ENCODE measurements at regions not wholly inside any gene's neighbourhood (a gene's known extent, or its start where the extent isn't known, plus 50 kb on each side); places are given as distances from the start of the nearest gene placed in this dataset.

DNA sequence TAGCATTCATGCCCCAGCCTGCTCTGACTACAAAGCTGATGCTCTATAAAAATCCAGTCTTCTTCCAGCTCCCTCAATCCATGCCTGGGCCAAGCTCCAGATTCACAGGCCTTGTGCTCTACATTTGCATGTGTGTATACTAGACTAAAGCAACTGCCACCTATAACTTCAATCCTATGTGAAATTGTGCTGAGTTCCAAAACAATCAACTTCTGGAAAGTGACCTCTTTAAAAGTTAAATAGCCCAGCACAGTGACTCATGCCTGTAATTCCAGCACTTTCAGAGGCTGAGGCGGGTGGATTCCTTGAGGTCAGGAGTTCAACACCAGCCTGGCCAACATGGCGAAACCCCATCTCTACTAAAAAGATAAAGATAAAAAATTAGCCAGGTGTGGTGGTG lies 114.3 kb upstream of the ZC3H12C start:
- Mint-ChIP-seq H3K27me3 (ENCODE audit: insufficient read depth, unreplicated experiment) (no peaks in the 10 kb centered on the region), H3K4me1 (ENCODE audit: insufficient read depth, unreplicated experiment) (no peaks in the 10 kb centered on the region), H3K27ac (ENCODE audit: low read depth, unreplicated experiment) (no peak overlapping the region), H3K9me3 (ENCODE audit: unreplicated experiment) (no peaks in the 10 kb centered on the region), H3K36me3 (ENCODE audit: insufficient read depth, unreplicated experiment) (no peaks in the 10 kb centered on the region), H3K4me3 (ENCODE audit: unreplicated experiment) (no peak overlapping the region)
- POLR2A ChIA-PET, result no interaction called here
- DNase-seq (ENCODE audit: unreplicated experiment), result no peak
- BruUV-seq (replicated peaks), result no TSS peak
- intact Hi-C loops (cut with micrococcal nuclease), result no loop called here
- TF ChIP-seq, protein P1, sequence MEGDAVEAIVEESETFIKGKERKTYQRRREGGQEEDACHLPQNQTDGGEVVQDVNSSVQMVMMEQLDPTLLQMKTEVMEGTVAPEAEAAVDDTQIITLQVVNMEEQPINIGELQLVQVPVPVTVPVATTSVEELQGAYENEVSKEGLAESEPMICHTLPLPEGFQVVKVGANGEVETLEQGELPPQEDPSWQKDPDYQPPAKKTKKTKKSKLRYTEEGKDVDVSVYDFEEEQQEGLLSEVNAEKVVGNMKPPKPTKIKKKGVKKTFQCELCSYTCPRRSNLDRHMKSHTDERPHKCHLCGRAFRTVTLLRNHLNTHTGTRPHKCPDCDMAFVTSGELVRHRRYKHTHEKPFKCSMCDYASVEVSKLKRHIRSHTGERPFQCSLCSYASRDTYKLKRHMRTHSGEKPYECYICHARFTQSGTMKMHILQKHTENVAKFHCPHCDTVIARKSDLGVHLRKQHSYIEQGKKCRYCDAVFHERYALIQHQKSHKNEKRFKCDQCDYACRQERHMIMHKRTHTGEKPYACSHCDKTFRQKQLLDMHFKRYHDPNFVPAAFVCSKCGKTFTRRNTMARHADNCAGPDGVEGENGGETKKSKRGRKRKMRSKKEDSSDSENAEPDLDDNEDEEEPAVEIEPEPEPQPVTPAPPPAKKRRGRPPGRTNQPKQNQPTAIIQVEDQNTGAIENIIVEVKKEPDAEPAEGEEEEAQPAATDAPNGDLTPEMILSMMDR (IDR thresholded peaks at IDR 0.05; ENCODE audit: unreplicated experiment), result no peak
- CTCF ChIA-PET, result no interaction called here

DNA sequence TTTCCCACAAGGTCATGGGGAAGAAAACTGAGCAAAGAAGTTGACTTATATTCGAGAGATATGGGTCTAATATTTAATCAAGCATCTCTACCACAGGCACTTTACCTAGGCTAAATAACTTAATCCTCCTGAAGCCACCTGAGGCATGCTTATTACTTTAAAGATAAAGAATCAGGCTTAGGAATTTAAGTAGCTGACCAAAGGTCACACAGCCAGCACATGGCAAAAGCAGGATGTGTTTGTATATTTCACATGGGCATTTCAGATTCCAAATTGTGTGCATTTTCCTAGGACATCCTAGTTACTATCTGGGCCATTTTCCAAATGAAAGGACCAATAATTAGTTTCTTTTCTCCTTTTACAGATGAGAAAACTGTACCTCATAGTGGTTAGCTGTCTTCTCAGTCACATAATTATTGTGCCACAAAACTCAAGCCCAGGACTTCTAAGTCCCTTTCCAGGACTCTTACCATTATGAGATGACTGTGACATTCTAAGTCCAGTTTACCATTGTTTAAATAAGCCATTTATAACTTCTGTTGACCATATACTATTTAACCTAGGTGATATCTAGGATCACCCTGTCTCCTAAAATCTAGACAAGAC lies 112.1 kb upstream of the ZC3H12C start:
- Mint-ChIP-seq H3K36me3 (ENCODE audit: insufficient read depth, unreplicated experiment) (no peaks in the 10 kb centered on the region), H3K4me3 (ENCODE audit: unreplicated experiment) (no peak overlapping the region), H3K27ac (ENCODE audit: low read depth, unreplicated experiment) (no peak overlapping the region), H3K4me1 (ENCODE audit: insufficient read depth, unreplicated experiment) (no peaks in the 10 kb centered on the region), H3K27me3 (ENCODE audit: insufficient read depth, unreplicated experiment) (no peaks in the 10 kb centered on the region), H3K9me3 (ENCODE audit: unreplicated experiment) (no peaks in the 10 kb centered on the region)
- TF ChIP-seq, protein P1 (IDR thresholded peaks at IDR 0.05; ENCODE audit: unreplicated experiment), result no peak
- POLR2A ChIA-PET, result interaction anchor here (1.3 kb wide), 1 partner anchor 111 kb away, joined by 3 read pairs; no protein-coding TSS in a partner anchor
- no TSS peak for BruUV-seq (replicated peaks)
- intact Hi-C loops (cut with micrococcal nuclease), result no loop called here
- CTCF ChIA-PET, result no interaction called here
- no peak for DNase-seq (ENCODE audit: unreplicated experiment)

DNA sequence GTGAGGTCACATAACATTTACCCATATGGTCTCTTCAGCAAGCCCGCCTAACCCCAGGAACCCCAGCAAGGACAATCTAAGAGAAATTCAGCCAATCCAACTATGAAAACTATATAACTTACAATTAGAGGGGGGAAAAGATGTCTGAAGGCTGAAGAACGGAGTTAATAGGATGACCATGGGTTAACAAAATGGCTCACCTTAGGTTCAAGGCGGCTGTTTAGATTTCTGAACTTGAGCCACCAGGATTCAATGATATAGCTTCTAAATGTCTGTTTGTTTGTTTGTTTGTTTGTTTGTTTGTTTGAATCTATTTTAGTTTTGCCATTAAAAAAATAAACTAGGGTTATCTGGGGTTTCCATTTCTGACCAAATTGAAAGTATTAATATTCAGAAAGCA lies 109.8 kb upstream of the ZC3H12C start:
- Mint-ChIP-seq H3K9me3 (ENCODE audit: unreplicated experiment) (no peaks in the 10 kb centered on the region), H3K36me3 (ENCODE audit: insufficient read depth, unreplicated experiment) (no peaks in the 10 kb centered on the region), H3K27ac (ENCODE audit: low read depth, unreplicated experiment) (no peak overlapping the region), H3K27me3 (ENCODE audit: insufficient read depth, unreplicated experiment) (no peaks in the 10 kb centered on the region), H3K4me3 (ENCODE audit: unreplicated experiment) (no peak overlapping the region), H3K4me1 (ENCODE audit: insufficient read depth, unreplicated experiment) (no peaks in the 10 kb centered on the region)
- POLR2A ChIA-PET, result interaction anchor here (1.2 kb wide), 1 partner anchor 39 kb away, joined by 3 read pairs; no protein-coding TSS in a partner anchor
- no TSS peak for BruUV-seq (replicated peaks)
- CTCF ChIA-PET, result no interaction called here
- intact Hi-C loops (cut with micrococcal nuclease), result no loop called here
- no peak for DNase-seq (ENCODE audit: unreplicated experiment)
- TF ChIP-seq, protein P1 (IDR thresholded peaks at IDR 0.05; ENCODE audit: unreplicated experiment), result no peak

DNA sequence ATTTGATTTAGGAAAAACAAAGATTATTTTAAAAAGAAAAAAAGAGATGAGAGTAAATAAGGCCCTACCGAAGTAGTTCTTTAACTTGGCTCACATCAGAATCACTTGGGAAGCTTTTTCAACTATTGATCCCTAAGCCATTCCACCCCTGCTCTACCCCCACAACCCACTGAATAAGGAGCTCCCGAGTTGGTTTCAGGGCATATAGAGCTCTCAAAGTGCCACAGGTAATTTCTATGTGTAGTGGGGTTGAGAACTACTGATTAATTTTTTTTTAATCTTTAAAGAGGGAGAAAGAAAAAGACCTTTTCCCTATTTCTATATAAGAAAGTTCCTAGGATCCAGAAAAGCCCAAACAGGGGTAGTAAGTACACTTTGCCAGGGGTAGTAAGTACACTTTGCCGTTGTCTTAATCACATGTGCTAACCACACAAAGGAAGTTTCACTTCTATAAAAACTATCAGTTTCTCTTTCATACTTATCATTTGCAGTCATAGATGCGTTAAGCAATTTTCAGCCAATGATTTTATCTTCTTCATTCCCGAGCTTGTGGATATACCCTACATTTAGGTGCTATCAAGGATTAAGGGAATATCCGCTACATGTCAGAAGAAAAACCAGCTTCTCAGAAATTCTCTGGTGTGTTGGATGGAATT lies 108.4 kb upstream of the ZC3H12C start:
- intact Hi-C loops (cut with micrococcal nuclease), result no loop called here
- TF ChIP-seq, protein P1 (IDR thresholded peaks at IDR 0.05; ENCODE audit: unreplicated experiment), result no peak
- Mint-ChIP-seq H3K4me3 (ENCODE audit: unreplicated experiment) (no peak overlapping the region), H3K4me1 (ENCODE audit: insufficient read depth, unreplicated experiment) (no peaks in the 10 kb centered on the region), H3K27me3 (ENCODE audit: insufficient read depth, unreplicated experiment) (no peaks in the 10 kb centered on the region), H3K36me3 (ENCODE audit: insufficient read depth, unreplicated experiment) (no peaks in the 10 kb centered on the region), H3K27ac (ENCODE audit: low read depth, unreplicated experiment) (no peak overlapping the region), H3K9me3 (ENCODE audit: unreplicated experiment) (no peaks in the 10 kb centered on the region)
- no peak for DNase-seq (ENCODE audit: unreplicated experiment)
- CTCF ChIA-PET, result no interaction called here
- POLR2A ChIA-PET, result interaction anchor here (0.6 to 1.2 kb wide), 5 partner anchors 15 to 430 kb away, joined by 3 to 4 read pairs (median 3); no protein-coding TSS in a partner anchor
- BruUV-seq (replicated peaks), result no TSS peak
